ENCODE measurements at regions not wholly inside any gene's neighbourhood (a gene's known extent, or its start where the extent isn't known, plus 50 kb on each side); places are given as distances from the start of the nearest gene placed in this dataset.

DNA sequence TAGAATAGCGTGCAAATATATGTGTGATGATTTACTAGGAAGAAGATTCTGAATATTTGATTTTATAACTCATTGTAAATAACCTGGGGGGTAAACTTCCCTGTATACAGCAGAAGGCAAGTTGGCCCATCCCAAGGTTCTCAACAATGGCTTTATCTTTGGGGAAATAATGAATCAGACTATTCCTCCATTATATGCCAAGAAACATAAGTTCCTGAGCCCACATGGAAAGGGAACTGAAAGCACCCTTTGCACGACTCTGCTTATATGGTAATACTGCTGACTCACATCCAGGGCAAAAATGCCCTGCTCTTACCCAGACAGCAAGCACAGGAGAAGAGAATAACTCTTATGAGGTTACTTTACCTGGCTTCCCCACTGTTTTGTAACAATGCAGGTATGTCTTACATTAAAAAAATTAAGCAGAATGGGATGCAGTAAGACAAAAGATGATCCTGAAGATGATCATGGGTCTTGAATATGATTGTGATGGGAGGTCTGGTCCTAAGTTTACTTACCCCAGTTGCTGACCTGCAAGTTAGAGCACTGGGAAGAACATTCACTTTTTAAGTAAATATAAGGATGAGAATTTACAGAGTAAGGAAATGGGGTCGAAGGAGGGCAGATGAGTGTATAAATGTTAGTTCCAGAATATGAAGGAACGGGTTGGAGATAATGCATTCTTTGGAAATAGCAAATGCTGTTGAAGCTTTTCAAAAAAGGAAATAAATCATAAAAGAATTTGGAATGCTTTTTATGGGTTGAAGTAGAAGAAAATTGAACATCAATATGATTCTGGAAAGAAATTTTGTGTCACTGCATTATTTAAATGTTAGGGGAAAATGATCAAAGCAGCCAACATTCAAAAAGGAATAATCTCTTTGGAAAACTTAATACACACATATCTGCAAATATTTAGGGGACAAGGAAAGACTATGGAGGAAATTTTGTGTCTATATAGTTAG lies 428.4 kb upstream of the MPDZ start:
- Histone ChIP-seq H3K36me3 (ENCODE audit: control insufficient read depth in 3 of 3, insufficient read depth in 2 of 3, low read depth in 1 of 3, low read length in 3 of 3) (no peaks in the 10 kb centered on the region), H3K27me3 (ENCODE audit: control insufficient read depth in 3 of 3, insufficient read depth in 3 of 3, low read length in 3 of 3) (no peaks in the 10 kb centered on the region), H3K4me3 (ENCODE audit: low read depth in 1 of 3, low read length in 3 of 3) (no peak overlapping the region), H3K27ac (ENCODE audit: low read depth in 1 of 3, low read length in 2 of 3) (no peak overlapping the region), H3K4me1 (ENCODE audit: control insufficient read depth in 3 of 3, insufficient read depth in 2 of 3, low read depth in 1 of 3, low read length in 2 of 3) (no peaks in the 10 kb centered on the region), H3K9me3 (ENCODE audit: control insufficient read depth in 2 of 2, insufficient read depth in 1 of 2, low read depth in 1 of 2, low read length in 1 of 2) (no peaks in the 10 kb centered on the region)
- FAIRE-seq (no peak), DNase-seq (no peak)
- 62 to 74% (median 68%) methylated on average over 4 of the region's 4 CpGs for WGBS, 3 donors

DNA sequence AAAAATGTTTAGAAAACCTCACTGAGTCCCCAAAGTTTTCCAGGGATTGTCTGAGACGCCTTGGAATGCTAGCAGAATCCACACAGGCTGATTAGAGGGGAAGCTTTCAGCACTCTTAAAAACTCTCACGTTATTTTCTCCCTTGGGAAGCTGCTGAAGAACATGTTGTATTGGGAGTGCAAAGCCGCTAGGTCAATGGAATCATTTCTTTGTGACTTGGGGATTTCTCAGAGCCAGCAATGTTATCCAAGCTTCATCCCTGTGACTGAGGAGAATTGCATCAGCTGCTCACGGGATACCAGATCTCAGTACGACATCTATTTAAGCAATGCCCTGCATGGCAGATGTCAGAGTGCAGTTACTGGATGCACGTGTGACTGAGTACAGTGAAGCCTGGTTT lies 426.4 kb upstream of the MPDZ start:
- H3K9me3 ChIP-seq (ENCODE audit: control insufficient read depth in 2 of 2, insufficient read depth in 1 of 2, low read depth in 1 of 2, low read length in 1 of 2) = no peaks in the 10 kb centered on the region
- no peaks in the 10 kb centered on the region for H3K36me3 ChIP-seq (ENCODE audit: control insufficient read depth in 3 of 3, insufficient read depth in 2 of 3, low read depth in 1 of 3, low read length in 3 of 3)
- DNase-seq (no peak), FAIRE-seq (no peak)
- no peak overlapping the region for H3K27ac ChIP-seq (ENCODE audit: low read depth in 1 of 3, low read length in 2 of 3)
- no peak overlapping the region for H3K4me3 ChIP-seq (ENCODE audit: low read depth in 1 of 3, low read length in 3 of 3)
- 50 to 58% (median 55%) methylated on average over 6 of the region's 6 CpGs for WGBS, 3 donors
- no peaks in the 10 kb centered on the region for H3K27me3 ChIP-seq (ENCODE audit: control insufficient read depth in 3 of 3, insufficient read depth in 3 of 3, low read length in 3 of 3)
- H3K4me1 ChIP-seq (ENCODE audit: control insufficient read depth in 3 of 3, insufficient read depth in 2 of 3, low read depth in 1 of 3, low read length in 2 of 3) = no peaks in the 10 kb centered on the region

DNA sequence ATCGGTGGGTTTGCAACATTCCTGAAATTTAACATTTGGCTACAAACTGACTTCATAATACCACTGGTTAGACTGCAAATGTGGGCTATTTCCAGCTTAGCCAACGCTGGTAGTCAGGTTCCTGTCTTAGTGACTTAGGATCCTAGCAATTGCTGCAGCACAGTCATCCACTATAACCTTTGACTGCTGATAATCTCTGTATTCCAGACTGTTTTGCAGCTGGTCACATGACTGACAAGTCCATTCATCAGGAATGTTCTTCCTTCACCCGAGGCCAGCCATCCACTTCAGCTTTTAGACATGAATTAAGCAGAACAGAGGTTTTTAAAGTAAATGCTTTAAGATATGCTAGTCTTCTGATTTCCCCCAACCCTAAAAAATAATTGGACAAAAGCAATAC lies 425.9 kb upstream of the MPDZ start:
- H3K27me3 ChIP-seq (ENCODE audit: control insufficient read depth in 3 of 3, insufficient read depth in 3 of 3, low read length in 3 of 3) = no peaks in the 10 kb centered on the region
- FAIRE-seq (no peak), DNase-seq (no peak)
- no peak overlapping the region for H3K4me3 ChIP-seq (ENCODE audit: low read depth in 1 of 3, low read length in 3 of 3)
- H3K4me1 ChIP-seq (ENCODE audit: control insufficient read depth in 3 of 3, insufficient read depth in 2 of 3, low read depth in 1 of 3, low read length in 2 of 3) = no peaks in the 10 kb centered on the region
- H3K27ac ChIP-seq (ENCODE audit: low read depth in 1 of 3, low read length in 2 of 3) = no peak overlapping the region
- WGBS, 3 donors = 38 to 54% (median 40%) methylated on average over 3 of the region's 3 CpGs
- no peaks in the 10 kb centered on the region for H3K9me3 ChIP-seq (ENCODE audit: control insufficient read depth in 2 of 2, insufficient read depth in 1 of 2, low read depth in 1 of 2, low read length in 1 of 2)
- no peaks in the 10 kb centered on the region for H3K36me3 ChIP-seq (ENCODE audit: control insufficient read depth in 3 of 3, insufficient read depth in 2 of 3, low read depth in 1 of 3, low read length in 3 of 3)

DNA sequence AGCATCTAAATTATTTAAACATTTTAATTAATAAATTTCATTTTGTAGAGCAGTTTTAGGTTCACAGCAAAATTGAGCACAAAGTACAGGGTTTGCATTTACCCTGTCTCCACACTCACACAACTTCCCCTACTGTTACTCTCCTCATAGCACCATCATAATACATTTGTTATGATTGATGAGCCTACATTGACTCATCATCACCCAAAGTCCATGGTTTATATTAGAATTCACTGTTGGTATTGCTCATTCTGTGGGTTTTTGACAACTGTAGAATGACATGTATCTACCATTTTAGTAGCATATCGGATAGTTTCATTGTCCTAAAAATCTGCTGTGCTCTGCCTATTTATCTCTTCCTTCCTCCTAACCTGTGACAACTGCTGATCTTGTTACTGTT lies 411.1 kb upstream of the MPDZ start:
- H3K9me3 ChIP-seq (ENCODE audit: control insufficient read depth in 2 of 2, insufficient read depth in 1 of 2, low read depth in 1 of 2, low read length in 1 of 2) = peaks cover 0 to 3% of the 10 kb centered on the region in 2 donors
- H3K27ac ChIP-seq (ENCODE audit: low read depth in 1 of 3, low read length in 2 of 3) = no peak overlapping the region
- WGBS, 3 donors = 87 to 94% (median 88%) methylated on average over 1 of the region's 1 CpG
- H3K4me3 ChIP-seq (ENCODE audit: low read depth in 1 of 3, low read length in 3 of 3) = no peak overlapping the region
- H3K27me3 ChIP-seq (ENCODE audit: control insufficient read depth in 3 of 3, insufficient read depth in 3 of 3, low read length in 3 of 3) = no peaks in the 10 kb centered on the region
- no peaks in the 10 kb centered on the region for H3K4me1 ChIP-seq (ENCODE audit: control insufficient read depth in 3 of 3, insufficient read depth in 2 of 3, low read depth in 1 of 3, low read length in 2 of 3)
- no peak for DNase-seq
- H3K36me3 ChIP-seq (ENCODE audit: control insufficient read depth in 3 of 3, insufficient read depth in 2 of 3, low read depth in 1 of 3, low read length in 3 of 3) = no peaks in the 10 kb centered on the region
- no peak for FAIRE-seq

DNA sequence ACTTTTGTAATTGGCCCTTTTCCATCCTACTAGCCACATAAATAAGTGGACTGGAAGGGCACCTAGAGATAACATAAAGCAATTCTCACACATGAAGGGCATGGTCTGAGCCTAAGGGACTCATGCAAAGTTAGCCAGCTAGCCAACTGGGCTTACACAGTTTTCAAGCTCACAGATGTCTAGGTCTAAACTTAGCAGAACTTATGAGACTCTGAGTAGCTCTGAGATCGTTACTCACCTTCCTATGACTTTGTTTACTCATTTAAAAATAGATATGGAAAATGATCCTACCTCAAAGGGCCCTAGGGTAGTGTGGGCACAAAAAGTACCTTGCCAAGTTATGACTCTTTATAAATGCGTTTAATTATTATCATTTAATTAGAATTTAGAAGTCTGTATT lies 410.4 kb upstream of the MPDZ start:
- Histone ChIP-seq H3K4me1 (ENCODE audit: control insufficient read depth in 3 of 3, insufficient read depth in 2 of 3, low read depth in 1 of 3, low read length in 2 of 3) (no peaks in the 10 kb centered on the region), H3K27ac (ENCODE audit: low read depth in 1 of 3, low read length in 2 of 3) (no peak overlapping the region), H3K4me3 (ENCODE audit: low read depth in 1 of 3, low read length in 3 of 3) (no peak overlapping the region), H3K36me3 (ENCODE audit: control insufficient read depth in 3 of 3, insufficient read depth in 2 of 3, low read depth in 1 of 3, low read length in 3 of 3) (no peaks in the 10 kb centered on the region), H3K9me3 (ENCODE audit: control insufficient read depth in 2 of 2, insufficient read depth in 1 of 2, low read depth in 1 of 2, low read length in 1 of 2) (peaks cover 0 to 3% of the 10 kb centered on the region in 2 donors), H3K27me3 (ENCODE audit: control insufficient read depth in 3 of 3, insufficient read depth in 3 of 3, low read length in 3 of 3) (no peaks in the 10 kb centered on the region)
- 70 to 78% (median 72%) methylated on average over 2 of the region's 2 CpGs for WGBS, 3 donors
- no peak for FAIRE-seq
- no peak for DNase-seq

DNA sequence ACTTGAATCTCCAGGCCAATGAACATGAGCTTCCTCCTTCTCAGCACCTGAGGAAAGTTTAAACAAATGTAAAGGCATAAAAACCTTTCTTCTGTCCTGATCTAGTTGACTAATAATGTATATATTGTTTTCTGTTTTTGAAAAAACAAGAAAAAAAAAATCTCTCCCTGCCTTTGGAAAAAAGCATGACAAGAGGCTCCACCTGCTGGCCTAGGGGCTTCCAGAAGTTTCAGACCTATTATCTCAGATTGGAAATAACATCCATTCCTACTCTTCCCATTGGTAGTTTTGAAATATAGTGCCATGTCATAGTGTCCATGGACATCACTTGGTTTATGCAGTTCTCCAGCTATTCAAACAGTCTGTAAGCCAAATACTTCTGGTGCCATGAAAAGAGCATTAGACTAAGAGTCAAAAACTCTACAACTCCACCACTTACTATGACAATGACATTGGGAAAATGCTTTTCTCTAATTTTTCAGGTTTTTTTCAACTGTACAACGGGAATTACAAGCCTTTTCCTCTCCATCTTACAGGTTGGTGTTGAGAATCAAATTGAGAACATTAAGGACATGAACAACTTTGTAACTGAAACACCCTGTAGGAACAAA lies 409.6 kb upstream of the MPDZ start:
- WGBS, 3 donors = 59 to 71% (median 61%) methylated on average over 1 of the region's 1 CpG
- Histone ChIP-seq H3K4me1 (ENCODE audit: control insufficient read depth in 3 of 3, insufficient read depth in 2 of 3, low read depth in 1 of 3, low read length in 2 of 3) (no peaks in the 10 kb centered on the region), H3K9me3 (ENCODE audit: control insufficient read depth in 2 of 2, insufficient read depth in 1 of 2, low read depth in 1 of 2, low read length in 1 of 2) (peaks cover 0 to 3% of the 10 kb centered on the region in 2 donors), H3K36me3 (ENCODE audit: control insufficient read depth in 3 of 3, insufficient read depth in 2 of 3, low read depth in 1 of 3, low read length in 3 of 3) (no peaks in the 10 kb centered on the region), H3K27ac (ENCODE audit: low read depth in 1 of 3, low read length in 2 of 3) (no peak overlapping the region), H3K27me3 (ENCODE audit: control insufficient read depth in 3 of 3, insufficient read depth in 3 of 3, low read length in 3 of 3) (no peaks in the 10 kb centered on the region), H3K4me3 (ENCODE audit: low read depth in 1 of 3, low read length in 3 of 3) (no peak overlapping the region)
- FAIRE-seq = no peak
- no peak for DNase-seq

DNA sequence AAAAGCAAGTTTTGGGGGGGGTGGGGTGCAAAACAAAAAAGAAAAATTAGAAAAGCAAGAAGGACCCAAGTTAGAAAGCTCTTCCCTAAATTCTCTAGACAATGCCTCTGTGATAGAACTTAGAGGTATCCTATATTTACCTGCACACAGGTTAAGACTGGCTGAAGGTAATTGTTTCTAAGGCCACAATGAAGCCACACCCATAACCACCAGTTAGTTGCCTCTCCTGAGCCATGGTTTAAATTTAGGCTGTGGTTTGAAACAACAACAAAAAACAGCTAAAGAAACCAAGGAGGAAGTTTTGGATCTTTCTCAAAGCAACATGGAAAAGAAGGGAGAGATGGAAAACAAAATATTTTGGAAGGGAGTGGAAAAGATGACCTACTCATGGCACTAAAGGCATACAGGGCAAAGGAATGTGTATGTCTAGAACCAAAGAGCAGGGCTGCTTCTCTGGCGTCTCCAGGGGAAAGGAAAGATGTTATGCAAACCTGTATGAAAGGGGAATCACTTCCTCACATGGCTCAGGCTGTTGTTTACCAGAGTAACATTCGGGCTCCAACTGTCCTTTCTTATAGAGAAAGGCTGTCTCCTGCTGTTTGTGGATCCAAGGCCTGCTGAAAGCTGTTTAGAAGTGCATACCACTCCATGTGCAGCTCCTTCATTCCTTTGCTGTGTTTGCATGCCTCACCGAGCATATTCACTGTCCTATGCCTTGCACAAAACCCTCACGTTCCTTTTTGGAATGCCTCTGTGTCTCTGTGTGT lies 408.9 kb upstream of the MPDZ start:
- FAIRE-seq (no peak), DNase-seq (no peak)
- WGBS, 3 donors = 54 to 58% (median 55%) methylated on average over 4 of the region's 4 CpGs
- no peaks in the 10 kb centered on the region for H3K27me3 ChIP-seq (ENCODE audit: control insufficient read depth in 3 of 3, insufficient read depth in 3 of 3, low read length in 3 of 3)
- no peak overlapping the region for H3K4me3 ChIP-seq (ENCODE audit: low read depth in 1 of 3, low read length in 3 of 3)
- H3K9me3 ChIP-seq (ENCODE audit: control insufficient read depth in 2 of 2, insufficient read depth in 1 of 2, low read depth in 1 of 2, low read length in 1 of 2) = peaks cover 0 to 3% of the 10 kb centered on the region in 2 donors
- H3K27ac ChIP-seq (ENCODE audit: low read depth in 1 of 3, low read length in 2 of 3) = no peak overlapping the region
- no peaks in the 10 kb centered on the region for H3K36me3 ChIP-seq (ENCODE audit: control insufficient read depth in 3 of 3, insufficient read depth in 2 of 3, low read depth in 1 of 3, low read length in 3 of 3)
- no peaks in the 10 kb centered on the region for H3K4me1 ChIP-seq (ENCODE audit: control insufficient read depth in 3 of 3, insufficient read depth in 2 of 3, low read depth in 1 of 3, low read length in 2 of 3)

DNA sequence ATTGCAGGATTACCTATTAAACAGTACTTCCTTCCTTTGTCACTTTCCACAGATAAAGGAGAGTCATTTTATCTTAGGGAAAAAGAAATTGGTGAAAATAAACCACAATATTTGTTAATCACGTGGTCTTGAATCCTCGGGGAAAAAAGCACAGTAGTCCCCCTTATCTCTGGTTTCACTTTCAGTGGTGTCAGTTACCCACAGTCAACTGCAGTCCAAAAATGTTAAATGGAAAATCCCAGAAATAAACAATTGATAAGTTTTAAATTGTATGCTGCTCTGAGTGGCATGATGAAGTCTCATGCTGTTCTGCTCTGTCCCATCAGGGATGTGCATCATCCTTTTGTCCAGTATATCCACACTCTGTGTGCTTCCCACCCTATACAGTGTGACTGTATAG lies 405.2 kb upstream of the MPDZ start:
- Histone ChIP-seq H3K4me3 (ENCODE audit: low read depth in 1 of 3, low read length in 3 of 3) (no peak overlapping the region), H3K27ac (ENCODE audit: low read depth in 1 of 3, low read length in 2 of 3) (no peak overlapping the region), H3K36me3 (ENCODE audit: control insufficient read depth in 3 of 3, insufficient read depth in 2 of 3, low read depth in 1 of 3, low read length in 3 of 3) (no peaks in the 10 kb centered on the region), H3K9me3 (ENCODE audit: control insufficient read depth in 2 of 2, insufficient read depth in 1 of 2, low read depth in 1 of 2, low read length in 1 of 2) (peaks cover 0 to 3% of the 10 kb centered on the region in 2 donors), H3K27me3 (ENCODE audit: control insufficient read depth in 3 of 3, insufficient read depth in 3 of 3, low read length in 3 of 3) (no peaks in the 10 kb centered on the region), H3K4me1 (ENCODE audit: control insufficient read depth in 3 of 3, insufficient read depth in 2 of 3, low read depth in 1 of 3, low read length in 2 of 3) (no peaks in the 10 kb centered on the region)
- FAIRE-seq (no peak), DNase-seq (no peak)
- 3 to 26% (median 10%) methylated on average over 2 of the region's 2 CpGs for WGBS, 3 donors
